KMS-11 (cell line): ENCODE measurements at regions not wholly inside any gene's neighbourhood (a gene's known extent, or its start where the extent isn't known, plus 50 kb on each side); places are given as distances from the start of the nearest gene placed in this dataset.
"Not testable (repeated sequence)": the region's sequence is repeated elsewhere in the genome, so short reads cannot be mapped to it uniquely, and the experiment has no call there.

Experiments used
- H2AFZ ChIP-seq: fragments of 200-600 bp; sonication (generic); 2 replicates; pipeline ENCODE4 v1.6.1; 2016; ENCODE audit warnings: antibody characterized with exemption, mixed run types, low read depth
- H3K27ac ChIP-seq: fragments of 200-600 bp; sonication (generic); 2 replicates; pipeline ENCODE4 v1.6.1; 2016; ENCODE audit warnings: mild to moderate bottlenecking, mixed run types
- H3K27me3 ChIP-seq: fragments of 200-600 bp; sonication (generic); 2 replicates; pipeline ENCODE4 v1.6.1; 2017; ENCODE audit warnings: mild to moderate bottlenecking, low read depth, mixed run types, moderate library complexity; ENCODE audit not compliant: insufficient read depth
- H3K36me3 ChIP-seq: fragments of 200-600 bp; sonication (generic); 2 replicates; pipeline ENCODE4 v1.6.1; 2017; ENCODE audit warnings: mild to moderate bottlenecking, mixed run types; ENCODE audit not compliant: insufficient read depth
- H3K4me1 ChIP-seq: fragments of 200-600 bp; sonication (generic); 2 replicates; pipeline ENCODE4 v1.6.1; 2016; ENCODE audit warnings: mild to moderate bottlenecking, low read depth, mixed run types; ENCODE audit not compliant: poor library complexity, severe bottlenecking
- H3K4me2 ChIP-seq: fragments of 200-600 bp; sonication (generic); 2 replicates; pipeline ENCODE4 v1.7.0; 2016; ENCODE audit warnings: mild to moderate bottlenecking, mixed run types
- H3K4me3 ChIP-seq: fragments of 200-600 bp; sonication (generic); IDR thresholded peaks from 2 replicates; pipeline ENCODE4 v1.6.1; 2017; ENCODE audit warnings: low read depth, low read length, mixed read lengths; ENCODE audit not compliant: insufficient read depth
- H3K79me2 ChIP-seq: fragments of 200-600 bp; sonication (generic); 2 replicates; pipeline ENCODE4 v1.6.1; 2016; ENCODE audit warnings: low read depth, mixed run types; ENCODE audit not compliant: insufficient read depth
- H3K9ac ChIP-seq: fragments of 200-600 bp; sonication (generic); 2 replicates; pipeline ENCODE4 v1.6.1; 2016; ENCODE audit warnings: mild to moderate bottlenecking, mixed run types
- H4K20me1 ChIP-seq: fragments of 200-600 bp; sonication (generic); 2 replicates; pipeline ENCODE4 v1.6.1; 2016; ENCODE audit warnings: mild to moderate bottlenecking, mixed run types; ENCODE audit not compliant: insufficient read depth
- CTCF ChIP-seq: fragments of 200-600 bp; sonication (generic); conservative IDR thresholded peaks from 2 replicates; pipeline ENCODE4 v1.6.1; 2017; ENCODE audit warnings: low read depth, mild to moderate bottlenecking, antibody characterized with exemption, low read length, moderate library complexity, mixed read lengths

DNA sequence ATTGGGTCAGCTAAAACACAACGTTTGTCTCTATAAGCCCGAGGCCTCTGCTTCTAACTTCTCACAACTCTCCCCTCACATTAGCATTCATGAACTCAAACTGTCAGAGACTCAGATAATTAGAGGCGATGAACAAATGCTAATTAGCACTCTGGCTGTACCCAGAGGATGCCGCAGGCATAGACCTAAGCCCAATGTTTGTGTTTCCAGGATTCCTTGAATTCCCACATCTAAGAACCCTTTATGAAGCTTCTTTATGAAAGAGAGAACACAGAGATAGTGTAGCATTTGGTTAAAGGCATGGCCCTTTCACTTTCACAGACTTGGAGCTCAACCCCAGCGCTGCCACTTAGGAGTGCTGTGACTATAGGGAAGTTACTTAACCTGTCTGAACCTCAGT is 512.2 kb downstream of the GRIN2A start:
- H2AFZ ChIP-seq: no peak overlapping the region
- H4K20me1 ChIP-seq: no peaks in the 10 kb centered on the region
- H3K36me3 ChIP-seq: no peaks in the 10 kb centered on the region
- H3K27me3 ChIP-seq: no peaks in the 10 kb centered on the region
- H3K27ac ChIP-seq: no peak overlapping the region
- no peak overlapping the region for H3K4me2 ChIP-seq
- no peak overlapping the region for H3K4me3 ChIP-seq
- H3K9ac ChIP-seq: no peak overlapping the region
- H3K79me2 ChIP-seq: no peaks in the 10 kb centered on the region
- no peaks in the 10 kb centered on the region for H3K4me1 ChIP-seq
- TF ChIP-seq CTCF: no peak

GRCh38 chr16:9670616-9671015 is 511.6 kb downstream of the GRIN2A start:
- not testable (repeated sequence) for H3K27ac ChIP-seq, H3K4me1 ChIP-seq, H3K4me3 ChIP-seq, H3K9ac ChIP-seq, H2AFZ ChIP-seq, H3K36me3 ChIP-seq, H4K20me1 ChIP-seq, H3K79me2 ChIP-seq, H3K4me2 ChIP-seq, H3K27me3 ChIP-seq

GRCh38 chr16:9676560-9677300 is 505.5 kb downstream of the GRIN2A start:
- H3K4me2 ChIP-seq, H3K36me3 ChIP-seq, H3K4me1 ChIP-seq, H3K79me2 ChIP-seq, H3K9ac ChIP-seq, H3K4me3 ChIP-seq, H2AFZ ChIP-seq, H4K20me1 ChIP-seq, H3K27ac ChIP-seq, H3K27me3 ChIP-seq: not testable (repeated sequence)

DNA sequence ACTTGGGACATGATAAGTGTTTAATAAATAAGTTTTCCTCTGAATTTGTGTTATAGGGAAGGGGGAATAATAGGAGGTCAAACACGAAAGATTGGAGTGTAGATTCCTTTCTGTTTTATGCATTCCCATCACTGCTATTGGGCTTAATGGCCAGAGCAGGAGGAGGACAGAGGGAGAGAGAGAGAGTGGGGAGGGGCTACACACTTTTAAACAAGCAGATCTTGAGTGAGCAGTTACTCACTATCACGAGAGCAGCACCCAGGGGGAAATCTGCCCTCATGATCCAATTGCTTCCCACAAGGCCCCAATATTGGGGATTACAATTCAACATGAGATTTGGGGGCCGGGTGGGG is 505.0 kb downstream of the GRIN2A start:
- H3K9ac ChIP-seq: no peak overlapping the region
- H3K4me3 ChIP-seq: no peak overlapping the region

DNA sequence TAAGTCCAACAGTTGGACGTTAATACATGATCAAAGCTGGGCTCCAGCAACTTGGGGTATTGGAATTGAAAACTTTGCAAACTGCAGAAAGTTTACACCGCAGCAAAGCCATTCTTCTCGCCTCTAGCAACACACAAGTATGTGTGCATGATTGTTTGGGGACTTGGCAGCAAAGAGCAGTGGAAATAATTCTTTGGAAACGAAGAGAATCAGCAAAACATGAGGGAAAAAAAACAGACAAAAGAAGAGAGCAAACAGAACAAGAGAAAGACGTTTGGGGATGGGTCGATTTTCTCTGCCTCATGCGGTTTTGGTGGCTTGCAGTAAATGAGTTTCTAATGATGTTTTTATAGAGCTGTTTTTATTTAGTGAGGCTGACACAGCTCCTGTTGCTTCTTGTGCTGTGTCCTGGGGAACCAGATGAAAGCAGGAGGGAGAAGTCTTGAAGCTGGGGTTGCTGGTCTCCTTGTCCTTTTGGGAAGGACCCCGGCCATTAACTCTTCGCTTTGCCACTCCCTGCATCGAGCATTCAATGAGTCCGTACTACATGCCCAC is 502.9 kb downstream of the GRIN2A start:
- Histone ChIP-seq H3K27me3 (no peaks in the 10 kb centered on the region), H4K20me1 (no peaks in the 10 kb centered on the region), H3K4me3 (no peak overlapping the region), H2AFZ (no peak overlapping the region), H3K79me2 (no peaks in the 10 kb centered on the region), H3K9ac (no peak overlapping the region), H3K4me1 (no peaks in the 10 kb centered on the region), H3K36me3 (no peaks in the 10 kb centered on the region), H3K27ac (no peak overlapping the region), H3K4me2 (no peak overlapping the region)
- no peak for TF ChIP-seq CTCF

More for the DNA sequence above, 505.0 kb downstream of the GRIN2A start:
- Histone ChIP-seq H3K4me2 (no peak overlapping the region), H3K27me3 (no peaks in the 10 kb centered on the region), H3K27ac (no peak overlapping the region), H3K36me3 (no peaks in the 10 kb centered on the region), H3K4me1 (no peaks in the 10 kb centered on the region), H2AFZ (no peak overlapping the region), H3K79me2 (no peaks in the 10 kb centered on the region), H4K20me1 (no peaks in the 10 kb centered on the region)
- TF ChIP-seq CTCF: no peak
